Spleen (tissue), 11 donors: ENCODE measurements at regions not wholly inside any gene's neighbourhood (a gene's known extent, or its start where the extent isn't known, plus 50 kb on each side); places are given as distances from the start of the nearest gene placed in this dataset.
"Not testable (repeated sequence)": the region's sequence is repeated elsewhere in the genome, so short reads cannot be mapped to it uniquely, and the experiment has no call there.

Experiments
- DNase-seq: peaks from one replicate; pipeline ENCODE4 v3.0.0-alpha.2; 2020
- H3K27ac ChIP-seq, 8 donors: fragments of 200-600 bp; sonication (generic) in 7 of 8; 1 replicate in 4 of 8; 2 replicates in 4 of 8; pipeline versions ENCODE4 v1.5.0 to v1.8.0; 2016 to 2021; ENCODE audit warnings: inconsistent platforms in 4 of 8, mild to moderate bottlenecking in 4 of 8, moderate library complexity in 1 of 8
- H3K27me3 ChIP-seq, 7 donors: fragments of 200-600 bp; sonication (generic) in 6 of 7; replicated peaks in 1 of 7; 1 replicate in 4 of 7; 2 replicates in 3 of 7; pipeline versions ENCODE4 v1.5.0 to v1.8.0; 2016 to 2021; ENCODE audit warnings: inconsistent platforms in 3 of 7, mild to moderate bottlenecking in 1 of 7
- H3K36me3 ChIP-seq, 6 donors: fragments of 200-600 bp; sonication (generic) in 5 of 6; 1 replicate in 4 of 6; 2 replicates in 2 of 6; pipeline versions ENCODE4 v1.5.0 to v1.8.0; 2016 to 2021; ENCODE audit warnings: inconsistent platforms in 2 of 6
- H3K4me1 ChIP-seq, 6 donors: fragments of 200-600 bp; sonication (generic) in 5 of 6; 1 replicate in 3 of 6; 2 replicates in 3 of 6; pipeline versions ENCODE4 v1.5.0 to v1.8.0; 2016 to 2021; ENCODE audit warnings: inconsistent platforms in 3 of 6
- H3K4me3 ChIP-seq, 8 donors: fragments of 200-600 bp; sonication (generic) in 7 of 8; 1 replicate in 4 of 8; 2 replicates in 4 of 8; pipeline versions ENCODE4 v1.5.0 to v1.8.0; 2016 to 2021; ENCODE audit warnings: inconsistent platforms in 4 of 8, mild to moderate bottlenecking in 4 of 8, moderate library complexity in 2 of 8
- H3K9me3 ChIP-seq, 8 donors: fragments of 200-600 bp; sonication (generic) in 7 of 8; 1 replicate in 4 of 8; 2 replicates in 4 of 8; pipeline versions ENCODE4 v1.5.0 to v1.8.0; 2016 to 2021; ENCODE audit warnings: inconsistent platforms in 4 of 8
- CTCF ChIP-seq, 11 experiments: fragments of 200-600 bp in 7 of 11; fragments of 450-650 bp in 4 of 11; sonication (generic) in 4 of 11; IDR thresholded peaks in 8 of 11; conservative IDR thresholded peaks in 3 of 11; 1 replicate in 7 of 11; 2 replicates in 4 of 11; pipeline versions ENCODE4 v1.4.0 to v1.8.0; 2016 to 2021; ENCODE audit warnings: antibody characterized with exemption in 11 of 11, inconsistent platforms in 4 of 11, mild to moderate bottlenecking in 1 of 11
- POLR2A ChIP-seq, 3 donors: fragments of 450-650 bp; IDR thresholded peaks; one replicate each; pipeline ENCODE4 v1.5.1; 2017; ENCODE audit warnings: antibody characterized with exemption in 3 of 3, mild to moderate bottlenecking in 1 of 3
- POLR2AphosphoS5 ChIP-seq, 3 donors: sonication (generic); formaldehyde crosslinking; IDR thresholded peaks; one replicate each; pipeline ENCODE4 v1.5.1; 2017; ENCODE audit warnings: antibody characterized with exemption in 3 of 3
- WGBS, 5 donors: extraction: QIAGEN DNeasy Blood & Tissue Kit in 3 of 5; methylation state at CpG; one replicate each; pipeline versions ENCODE4 v1.1.5 to v1.1.7; 2013 to 2018; 5-methylcytosine and 5-hydroxymethylcytosine counted together
- intact Hi-C: fragments of 100-400 bp; cut with DNase I; formaldehyde crosslinking; loops from one replicate; pipeline ENCODE4 v1.15.0; 2023; ENCODE audit warnings: low total_unique reads
- donor health status: healthy with polysubstance abuse.
- donor health status: DM: no; HTN: no; CAD: no; lungs with moderate emphysema.
- donor health status: DM: no; HTN: no; CAD: no.
- donor health status: Bipolar disorder and iron deficiency.
- donor health status: healthy.
- donor health status: DM: no; HTN: no; CAD: no.
- donor health status: DM: yes; HTN: yes; CAD: no.

- H3K4me1 ChIP-seq, result no peaks in the 10 kb centered on the region
- no peak for DNase-seq
- intact Hi-C loops, result no loop called here
Observed at GRCh38 chr1:172851856-172852255, 193.0 kb downstream of the FASLG start.

GRCh38 chr1:172855983-172856382 is 194.8 kb downstream of the TNFSF18 start:
- DNase-seq, H3K27ac ChIP-seq, H3K9me3 ChIP-seq, H3K27me3 ChIP-seq, H3K4me3 ChIP-seq, H3K36me3 ChIP-seq, intact Hi-C loops, H3K4me1 ChIP-seq: not testable (repeated sequence)
- WGBS, 5 donors, result 84 to 90% (median 86%) methylated on average over 9 of the region's 9 CpGs

More at GRCh38 chr1:172851856-172852255, 193.0 kb downstream of the FASLG start:
- H3K27me3 ChIP-seq, result no peaks in the 10 kb centered on the region
- no peak overlapping the region for H3K27ac ChIP-seq
- no peaks in the 10 kb centered on the region for H3K36me3 ChIP-seq
- no peak for TF ChIP-seq POLR2A (IDR thresholded peaks at IDR 0.05)
- no peak for TF ChIP-seq CTCF (IDR thresholded peaks at IDR 0.05 in 8 of 11, conservative IDR thresholded peaks at IDR 0.05 in 3 of 11)
- TF ChIP-seq POLR2AphosphoS5 (IDR thresholded peaks at IDR 0.05), result no peak
- H3K4me3 ChIP-seq, result no peak overlapping the region
- H3K9me3 ChIP-seq, result no peaks in the 10 kb centered on the region
- WGBS, 5 donors, result 68 to 79% (median 72%) methylated on average over 2 of the region's 2 CpGs

- intact Hi-C loops, result no loop called here
- Histone ChIP-seq H3K27me3 (no peaks in the 10 kb centered on the region), H3K4me1 (no peaks in the 10 kb centered on the region), H3K27ac (no peak overlapping the region), H3K9me3 (peaks cover 0 to 10% (median 2%) of the 10 kb centered on the region in 8 donors), H3K4me3 (no peak overlapping the region), H3K36me3 (no peaks in the 10 kb centered on the region)
- TF ChIP-seq POLR2A (IDR thresholded peaks at IDR 0.05) (no peak), POLR2AphosphoS5 (IDR thresholded peaks at IDR 0.05) (no peak), CTCF (IDR thresholded peaks at IDR 0.05 in 8 of 11, conservative IDR thresholded peaks at IDR 0.05 in 3 of 11) (no peak)
- DNase-seq, result no peak
- 94 to 99% (median 97%) methylated on average over 2 of the region's 2 CpGs for WGBS, 5 donors
Observed at GRCh38 chr1:172863031-172863430, 187.7 kb downstream of the TNFSF18 start.

- TF ChIP-seq POLR2AphosphoS5 (IDR thresholded peaks at IDR 0.05) (no peak), POLR2A (IDR thresholded peaks at IDR 0.05) (no peak), CTCF (IDR thresholded peaks at IDR 0.05 in 8 of 11, conservative IDR thresholded peaks at IDR 0.05 in 3 of 11) (no peak)
- Histone ChIP-seq H3K27me3 (no peaks in the 10 kb centered on the region), H3K4me1 (no peaks in the 10 kb centered on the region), H3K36me3 (no peaks in the 10 kb centered on the region), H3K27ac (no peak overlapping the region), H3K4me3 (no peak overlapping the region), H3K9me3 (peaks cover 0 to 8% (median 2%) of the 10 kb centered on the region in 8 donors)
- WGBS, 5 donors, result 70 to 84% (median 83%) methylated on average over 2 of the region's 2 CpGs
- DNase-seq, result no peak
- intact Hi-C loops, result no loop called here
Observed at GRCh38 chr1:172867216-172867818, 183.4 kb downstream of the TNFSF18 start.
